GM23338 (cell line): ENCODE measurements at regions not wholly inside any gene's neighbourhood (a gene's known extent, or its start where the extent isn't known, plus 50 kb on each side); places are given as distances from the start of the nearest gene placed in this dataset.

Source experiments
- ATAC-seq: fragments of 200-7000 bp; cut with Tn5 transposase; 3 replicates; pipeline ENCODE4 v1.9.1; 2020
- DNase-seq: peaks from one replicate; pipeline ENCODE4 v3.0.0-alpha.2; 2015; ENCODE audit warnings: low spot score
- H2AFZ ChIP-seq: fragments of 200-600 bp; sonication (generic); 2 replicates; pipeline ENCODE4 v1.8.0; 2016; ENCODE audit warnings: antibody characterized with exemption, mild to moderate bottlenecking, moderate library complexity
- H3F3A ChIP-seq: fragments of 200-600 bp; sonication (generic); replicated peaks from 2 replicates; pipeline ENCODE4 v1.8.0; 2017; ENCODE audit warnings: antibody characterized with exemption, mixed run types, low read depth
- H3K27ac ChIP-seq: fragments of 200-600 bp; sonication (generic); 2 replicates; pipeline ENCODE4 v1.6.1; 2016; ENCODE audit warnings: low read depth
- H3K27me3 ChIP-seq: fragments of 200-600 bp; sonication (generic); 2 replicates; pipeline ENCODE4 v1.8.0; 2016; ENCODE audit warnings: mild to moderate bottlenecking, mixed run types, moderate library complexity; ENCODE audit not compliant: insufficient read depth
- H3K36me3 ChIP-seq: fragments of 200-600 bp; sonication (generic); 2 replicates; pipeline ENCODE4 v1.8.0; 2016; ENCODE audit warnings: mild to moderate bottlenecking; ENCODE audit not compliant: insufficient read depth
- H3K4me1 ChIP-seq: fragments of 200-600 bp; sonication (generic); 2 replicates; pipeline ENCODE4 v1.8.0; 2016; ENCODE audit warnings: mild to moderate bottlenecking, moderate library complexity; ENCODE audit not compliant: insufficient read depth
- H3K4me2 ChIP-seq: fragments of 200-600 bp; sonication (generic); 2 replicates; pipeline ENCODE4 v1.7.1; 2017; ENCODE audit warnings: mixed run types
- H3K4me3 ChIP-seq: fragments of 200-600 bp; sonication (generic); 2 replicates; pipeline ENCODE4 v1.6.1; 2016; ENCODE audit warnings: mixed run types
- H3K79me2 ChIP-seq: fragments of 200-600 bp; sonication (generic); replicated peaks from 2 replicates; pipeline ENCODE4 v1.8.0; 2017; ENCODE audit warnings: mild to moderate bottlenecking; ENCODE audit not compliant: insufficient read depth
- H3K9me2 ChIP-seq: fragments of 200-600 bp; sonication (generic); 2 replicates; pipeline ENCODE4 v1.8.0; 2017; ENCODE audit not compliant: insufficient read depth
- H4K20me1 ChIP-seq: fragments of 200-600 bp; sonication (generic); replicated peaks from 2 replicates; pipeline ENCODE4 v1.8.0; 2017; ENCODE audit warnings: mild to moderate bottlenecking; ENCODE audit not compliant: insufficient read depth
- H3K27ac Mint-ChIP-seq: 2 replicates; pipeline ENCODE4 v1.8.0; 2020; ENCODE audit warnings: inconsistent platforms, mild to moderate bottlenecking, moderate library complexity, mixed read lengths
- H3K27me3 Mint-ChIP-seq: 3 replicates; pipeline ENCODE4 v1.8.0; 2022; ENCODE audit warnings: low read depth, mild to moderate bottlenecking, moderate library complexity, mixed read lengths, inconsistent platforms; ENCODE audit not compliant: insufficient read depth, poor library complexity
- H3K36me3 Mint-ChIP-seq: 3 replicates; pipeline ENCODE4 v1.8.0; 2021; ENCODE audit warnings: low read depth, mild to moderate bottlenecking, inconsistent platforms, moderate library complexity, mixed read lengths
- H3K4me1 Mint-ChIP-seq: 3 replicates; pipeline ENCODE4 v1.8.0; 2020; ENCODE audit warnings: mild to moderate bottlenecking, inconsistent platforms, mixed read lengths
- H3K4me3 Mint-ChIP-seq: 3 replicates; pipeline ENCODE4 v1.8.0; 2021; ENCODE audit warnings: moderate library complexity, mild to moderate bottlenecking, inconsistent platforms, mixed read lengths
- H3K9me3 Mint-ChIP-seq: 3 replicates; pipeline ENCODE4 v1.8.0; 2020; ENCODE audit warnings: moderate library complexity, mild to moderate bottlenecking, inconsistent platforms, mixed read lengths
- CREB1 ChIP-seq: fragments of 250-450 bp; sonication (Bioruptor Pico); IDR thresholded peaks from 2 replicates; pipeline ENCODE4 v1.5.0; 2020; ENCODE audit warnings: low read depth, mild to moderate bottlenecking, moderate library complexity
- EZH2 ChIP-seq: fragments of 200-600 bp; sonication (generic); IDR thresholded peaks from one replicate; pipeline ENCODE4 v1.8.0; 2017; ENCODE audit warnings: antibody characterized with exemption, mild to moderate bottlenecking, low read depth; ENCODE audit not compliant: unreplicated experiment
- EZH2phosphoT487 ChIP-seq: fragments of 200-600 bp; sonication (generic); IDR thresholded peaks from one replicate; pipeline ENCODE4 v1.8.1; 2018; ENCODE audit warnings: antibody characterized with exemption; ENCODE audit not compliant: unreplicated experiment
- JUNB ChIP-seq: IDR thresholded peaks from one replicate; pipeline ENCODE4 v1.6.1; 2016; ENCODE audit warnings: antibody characterized with exemption; ENCODE audit not compliant: unreplicated experiment
- NANOG ChIP-seq: IDR thresholded peaks from 2 replicates; pipeline ENCODE4 v1.6.1; 2016; ENCODE audit warnings: antibody characterized with exemption, borderline replicate concordance
- POLR2AphosphoS5 ChIP-seq: IDR thresholded peaks from 2 replicates; pipeline ENCODE4 v1.6.1; 2016; ENCODE audit warnings: antibody characterized with exemption, low read depth
- STAT1 ChIP-seq: IDR thresholded peaks from one replicate; pipeline ENCODE4 v1.6.1; 2016; ENCODE audit warnings: antibody characterized with exemption; ENCODE audit not compliant: unreplicated experiment
- ZNF114 ChIP-seq: fragments of 250-450 bp; sonication (Bioruptor Pico); IDR thresholded peaks from 2 replicates; pipeline ENCODE4 v1.5.0; 2020; ENCODE audit warnings: mild to moderate bottlenecking, moderate library complexity
- ZNF331 ChIP-seq: fragments of 250-450 bp; sonication (Bioruptor Pico); IDR thresholded peaks from 2 replicates; pipeline ENCODE4 v1.5.0; 2020; ENCODE audit warnings: low read depth, mild to moderate bottlenecking, moderate library complexity
- TF ChIP-seq, protein P1 (sequence below): IDR thresholded peaks from 2 replicates; pipeline ENCODE4 v1.6.1; 2016; ENCODE audit warnings: antibody characterized with exemption
- TF ChIP-seq, protein P2 (sequence below): IDR thresholded peaks from one replicate; pipeline ENCODE4 v1.6.1; 2018; ENCODE audit warnings: antibody characterized with exemption; ENCODE audit not compliant: unreplicated experiment
- TF ChIP-seq, protein P3 (sequence below): fragments of 250-450 bp; sonication (Bioruptor Pico); IDR thresholded peaks from 2 replicates; pipeline ENCODE4 v1.5.0; 2020; ENCODE audit warnings: mild to moderate bottlenecking, moderate library complexity
- TF ChIP-seq, protein P4 (sequence below), 2 experiments: fragments of 200-600 bp in 1 of 2; sonication (generic) in 1 of 2; conservative IDR thresholded peaks; 2 replicates each; pipeline versions ENCODE4 v1.5.1 to v1.6.1; 2016 to 2017; ENCODE audit warnings: antibody characterized with exemption in 2 of 2, low read depth in 2 of 2, mild to moderate bottlenecking in 2 of 2, moderate library complexity in 1 of 2

DNA sequence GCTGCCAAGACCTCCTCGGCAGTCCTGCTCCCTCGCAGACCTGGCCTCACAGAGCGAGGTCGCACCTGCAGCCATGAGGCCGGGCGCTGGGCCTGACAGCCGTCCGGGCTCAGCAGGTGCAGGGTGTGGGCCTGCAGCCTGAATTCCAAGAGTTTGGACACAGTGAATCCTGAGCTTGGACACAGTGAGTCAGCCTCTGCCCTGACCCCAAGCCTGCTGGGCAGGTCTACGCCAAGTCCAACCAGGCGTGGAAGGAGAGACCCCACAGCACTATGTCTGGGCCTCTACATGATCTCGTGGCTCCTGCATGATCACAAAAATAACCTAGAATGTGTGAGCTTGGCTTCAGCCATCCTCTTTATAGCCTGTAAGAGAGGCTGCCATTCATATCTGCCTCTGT lies 121.0 kb downstream of the C16orf95 start:
- H3K4me3 Mint-ChIP-seq, result no peak overlapping the region
- no peaks in the 10 kb centered on the region; the same call in 2 of the 3 replicates for H3K9me3 Mint-ChIP-seq
- Histone ChIP-seq H4K20me1 (no peaks in the 10 kb centered on the region; the same call in 1 of the 2 replicates), H3K79me2 (no peaks in the 10 kb centered on the region), H3K27ac (no peak overlapping the region), H3K4me2 (no peak overlapping the region), H3K9me2 (no peaks in the 10 kb centered on the region), H2AFZ (no peak overlapping the region), H3F3A (no peaks in the 10 kb centered on the region), H3K4me3 (no peak overlapping the region), H3K4me1 (peaks cover 8% of the 10 kb centered on the region; the same call in 1 of the 2 replicates), H3K27me3 (no peaks in the 10 kb centered on the region), H3K36me3 (no peaks in the 10 kb centered on the region)
- DNase-seq (no peak), ATAC-seq (no peak)
- H3K36me3 Mint-ChIP-seq, result no peaks in the 10 kb centered on the region
- H3K27ac Mint-ChIP-seq, result no peak overlapping the region
- H3K4me1 Mint-ChIP-seq, result peaks cover 19% of the 10 kb centered on the region; the same call in 2 of the 3 replicates
- TF ChIP-seq JUNB (no peak), POLR2AphosphoS5 (no peak), STAT1 (no peak), ZNF331 (CRISPR knock-in tag) (no peak), ZNF114 (CRISPR knock-in tag) (no peak), NANOG (no peak), EZH2phosphoT487 (no peak), EZH2 (no peak), CREB1 (CRISPR knock-in tag) (no peak)
- TF ChIP-seq, protein P1, sequence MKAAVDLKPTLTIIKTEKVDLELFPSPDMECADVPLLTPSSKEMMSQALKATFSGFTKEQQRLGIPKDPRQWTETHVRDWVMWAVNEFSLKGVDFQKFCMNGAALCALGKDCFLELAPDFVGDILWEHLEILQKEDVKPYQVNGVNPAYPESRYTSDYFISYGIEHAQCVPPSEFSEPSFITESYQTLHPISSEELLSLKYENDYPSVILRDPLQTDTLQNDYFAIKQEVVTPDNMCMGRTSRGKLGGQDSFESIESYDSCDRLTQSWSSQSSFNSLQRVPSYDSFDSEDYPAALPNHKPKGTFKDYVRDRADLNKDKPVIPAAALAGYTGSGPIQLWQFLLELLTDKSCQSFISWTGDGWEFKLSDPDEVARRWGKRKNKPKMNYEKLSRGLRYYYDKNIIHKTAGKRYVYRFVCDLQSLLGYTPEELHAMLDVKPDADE, result no peak
- TF ChIP-seq, protein P2, sequence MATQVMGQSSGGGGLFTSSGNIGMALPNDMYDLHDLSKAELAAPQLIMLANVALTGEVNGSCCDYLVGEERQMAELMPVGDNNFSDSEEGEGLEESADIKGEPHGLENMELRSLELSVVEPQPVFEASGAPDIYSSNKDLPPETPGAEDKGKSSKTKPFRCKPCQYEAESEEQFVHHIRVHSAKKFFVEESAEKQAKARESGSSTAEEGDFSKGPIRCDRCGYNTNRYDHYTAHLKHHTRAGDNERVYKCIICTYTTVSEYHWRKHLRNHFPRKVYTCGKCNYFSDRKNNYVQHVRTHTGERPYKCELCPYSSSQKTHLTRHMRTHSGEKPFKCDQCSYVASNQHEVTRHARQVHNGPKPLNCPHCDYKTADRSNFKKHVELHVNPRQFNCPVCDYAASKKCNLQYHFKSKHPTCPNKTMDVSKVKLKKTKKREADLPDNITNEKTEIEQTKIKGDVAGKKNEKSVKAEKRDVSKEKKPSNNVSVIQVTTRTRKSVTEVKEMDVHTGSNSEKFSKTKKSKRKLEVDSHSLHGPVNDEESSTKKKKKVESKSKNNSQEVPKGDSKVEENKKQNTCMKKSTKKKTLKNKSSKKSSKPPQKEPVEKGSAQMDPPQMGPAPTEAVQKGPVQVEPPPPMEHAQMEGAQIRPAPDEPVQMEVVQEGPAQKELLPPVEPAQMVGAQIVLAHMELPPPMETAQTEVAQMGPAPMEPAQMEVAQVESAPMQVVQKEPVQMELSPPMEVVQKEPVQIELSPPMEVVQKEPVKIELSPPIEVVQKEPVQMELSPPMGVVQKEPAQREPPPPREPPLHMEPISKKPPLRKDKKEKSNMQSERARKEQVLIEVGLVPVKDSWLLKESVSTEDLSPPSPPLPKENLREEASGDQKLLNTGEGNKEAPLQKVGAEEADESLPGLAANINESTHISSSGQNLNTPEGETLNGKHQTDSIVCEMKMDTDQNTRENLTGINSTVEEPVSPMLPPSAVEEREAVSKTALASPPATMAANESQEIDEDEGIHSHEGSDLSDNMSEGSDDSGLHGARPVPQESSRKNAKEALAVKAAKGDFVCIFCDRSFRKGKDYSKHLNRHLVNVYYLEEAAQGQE, result no peak
- TF ChIP-seq, protein P3, sequence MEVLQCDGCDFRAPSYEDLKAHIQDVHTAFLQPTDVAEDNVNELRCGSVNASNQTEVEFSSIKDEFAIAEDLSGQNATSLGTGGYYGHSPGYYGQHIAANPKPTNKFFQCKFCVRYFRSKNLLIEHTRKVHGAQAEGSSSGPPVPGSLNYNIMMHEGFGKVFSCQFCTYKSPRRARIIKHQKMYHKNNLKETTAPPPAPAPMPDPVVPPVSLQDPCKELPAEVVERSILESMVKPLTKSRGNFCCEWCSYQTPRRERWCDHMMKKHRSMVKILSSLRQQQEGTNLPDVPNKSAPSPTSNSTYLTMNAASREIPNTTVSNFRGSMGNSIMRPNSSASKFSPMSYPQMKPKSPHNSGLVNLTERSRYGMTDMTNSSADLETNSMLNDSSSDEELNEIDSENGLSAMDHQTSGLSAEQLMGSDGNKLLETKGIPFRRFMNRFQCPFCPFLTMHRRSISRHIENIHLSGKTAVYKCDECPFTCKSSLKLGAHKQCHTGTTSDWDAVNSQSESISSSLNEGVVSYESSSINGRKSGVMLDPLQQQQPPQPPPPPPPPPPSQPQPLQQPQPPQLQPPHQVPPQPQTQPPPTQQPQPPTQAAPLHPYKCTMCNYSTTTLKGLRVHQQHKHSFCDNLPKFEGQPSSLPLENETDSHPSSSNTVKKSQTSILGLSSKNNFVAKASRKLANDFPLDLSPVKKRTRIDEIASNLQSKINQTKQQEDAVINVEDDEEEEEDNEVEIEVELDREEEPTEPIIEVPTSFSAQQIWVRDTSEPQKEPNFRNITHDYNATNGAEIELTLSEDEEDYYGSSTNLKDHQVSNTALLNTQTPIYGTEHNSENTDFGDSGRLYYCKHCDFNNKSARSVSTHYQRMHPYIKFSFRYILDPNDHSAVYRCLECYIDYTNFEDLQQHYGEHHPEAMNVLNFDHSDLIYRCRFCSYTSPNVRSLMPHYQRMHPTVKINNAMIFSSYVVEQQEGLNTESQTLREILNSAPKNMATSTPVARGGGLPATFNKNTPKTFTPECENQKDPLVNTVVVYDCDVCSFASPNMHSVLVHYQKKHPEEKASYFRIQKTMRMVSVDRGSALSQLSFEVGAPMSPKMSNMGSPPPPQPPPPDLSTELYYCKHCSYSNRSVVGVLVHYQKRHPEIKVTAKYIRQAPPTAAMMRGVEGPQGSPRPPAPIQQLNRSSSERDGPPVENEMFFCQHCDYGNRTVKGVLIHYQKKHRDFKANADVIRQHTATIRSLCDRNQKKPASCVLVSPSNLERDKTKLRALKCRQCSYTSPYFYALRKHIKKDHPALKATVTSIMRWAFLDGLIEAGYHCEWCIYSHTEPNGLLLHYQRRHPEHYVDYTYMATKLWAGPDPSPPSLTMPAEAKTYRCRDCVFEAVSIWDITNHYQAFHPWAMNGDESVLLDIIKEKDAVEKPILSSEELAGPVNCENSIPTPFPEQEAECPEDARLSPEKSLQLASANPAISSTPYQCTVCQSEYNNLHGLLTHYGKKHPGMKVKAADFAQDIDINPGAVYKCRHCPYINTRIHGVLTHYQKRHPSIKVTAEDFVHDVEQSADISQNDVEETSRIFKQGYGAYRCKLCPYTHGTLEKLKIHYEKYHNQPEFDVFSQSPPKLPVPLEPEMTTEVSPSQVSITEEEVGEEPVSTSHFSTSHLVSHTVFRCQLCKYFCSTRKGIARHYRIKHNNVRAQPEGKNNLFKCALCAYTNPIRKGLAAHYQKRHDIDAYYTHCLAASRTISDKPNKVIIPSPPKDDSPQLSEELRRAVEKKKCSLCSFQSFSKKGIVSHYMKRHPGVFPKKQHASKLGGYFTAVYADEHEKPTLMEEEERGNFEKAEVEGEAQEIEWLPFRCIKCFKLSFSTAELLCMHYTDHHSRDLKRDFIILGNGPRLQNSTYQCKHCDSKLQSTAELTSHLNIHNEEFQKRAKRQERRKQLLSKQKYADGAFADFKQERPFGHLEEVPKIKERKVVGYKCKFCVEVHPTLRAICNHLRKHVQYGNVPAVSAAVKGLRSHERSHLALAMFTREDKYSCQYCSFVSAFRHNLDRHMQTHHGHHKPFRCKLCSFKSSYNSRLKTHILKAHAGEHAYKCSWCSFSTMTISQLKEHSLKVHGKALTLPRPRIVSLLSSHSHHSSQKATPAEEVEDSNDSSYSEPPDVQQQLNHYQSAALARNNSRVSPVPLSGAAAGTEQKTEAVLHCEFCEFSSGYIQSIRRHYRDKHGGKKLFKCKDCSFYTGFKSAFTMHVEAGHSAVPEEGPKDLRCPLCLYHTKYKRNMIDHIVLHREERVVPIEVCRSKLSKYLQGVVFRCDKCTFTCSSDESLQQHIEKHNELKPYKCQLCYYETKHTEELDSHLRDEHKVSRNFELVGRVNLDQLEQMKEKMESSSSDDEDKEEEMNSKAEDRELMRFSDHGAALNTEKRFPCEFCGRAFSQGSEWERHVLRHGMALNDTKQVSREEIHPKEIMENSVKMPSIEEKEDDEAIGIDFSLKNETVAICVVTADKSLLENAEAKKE (CRISPR knock-in tag), result no peak
- TF ChIP-seq, protein P4, sequence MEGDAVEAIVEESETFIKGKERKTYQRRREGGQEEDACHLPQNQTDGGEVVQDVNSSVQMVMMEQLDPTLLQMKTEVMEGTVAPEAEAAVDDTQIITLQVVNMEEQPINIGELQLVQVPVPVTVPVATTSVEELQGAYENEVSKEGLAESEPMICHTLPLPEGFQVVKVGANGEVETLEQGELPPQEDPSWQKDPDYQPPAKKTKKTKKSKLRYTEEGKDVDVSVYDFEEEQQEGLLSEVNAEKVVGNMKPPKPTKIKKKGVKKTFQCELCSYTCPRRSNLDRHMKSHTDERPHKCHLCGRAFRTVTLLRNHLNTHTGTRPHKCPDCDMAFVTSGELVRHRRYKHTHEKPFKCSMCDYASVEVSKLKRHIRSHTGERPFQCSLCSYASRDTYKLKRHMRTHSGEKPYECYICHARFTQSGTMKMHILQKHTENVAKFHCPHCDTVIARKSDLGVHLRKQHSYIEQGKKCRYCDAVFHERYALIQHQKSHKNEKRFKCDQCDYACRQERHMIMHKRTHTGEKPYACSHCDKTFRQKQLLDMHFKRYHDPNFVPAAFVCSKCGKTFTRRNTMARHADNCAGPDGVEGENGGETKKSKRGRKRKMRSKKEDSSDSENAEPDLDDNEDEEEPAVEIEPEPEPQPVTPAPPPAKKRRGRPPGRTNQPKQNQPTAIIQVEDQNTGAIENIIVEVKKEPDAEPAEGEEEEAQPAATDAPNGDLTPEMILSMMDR (conservative IDR thresholded peaks at IDR 0.05; ENCODE audit: low read depth in 2 of 2), result no peak
- peaks cover 2% of the 10 kb centered on the region for H3K27me3 Mint-ChIP-seq
